Left ventricle myocardium superior (tissue), 1 donor: ENCODE measurements at regions not wholly inside any gene's neighbourhood (a gene's known extent, or its start where the extent isn't known, plus 50 kb on each side); places are given as distances from the start of the nearest gene placed in this dataset.
A peak's percentile ranks its signal among the peaks of the same experiment; 100 is the strongest.
"Not testable (repeated sequence)": the region's sequence is repeated elsewhere in the genome, so short reads cannot be mapped to it uniquely, and the experiment has no call there.

Experiments
- ATAC-seq: fragments of 200-7000 bp; cut with Tn5 transposase; one replicate; pipeline ENCODE4 v1.9.1; 2020; ENCODE audit warnings: mild to moderate bottlenecking, moderate library complexity
- DNase-seq: peaks from one replicate; pipeline ENCODE4 v3.0.0-alpha.2; 2020
- intact Hi-C: fragments of 100-400 bp; cut with micrococcal nuclease; formaldehyde crosslinking; loops from one replicate; pipeline ENCODE4 v1.11.0; 2022
- donor health status: DM: no; HTN: yes; CAD: no; lungs with severe emphysema.

GRCh38 chr11:45000918-45001317, 50.2 kb upstream of the TP53I11 start:
- ATAC-seq (peak; percentile 69), DNase-seq (no peak)
- intact Hi-C loops, result no loop called here

DNA sequence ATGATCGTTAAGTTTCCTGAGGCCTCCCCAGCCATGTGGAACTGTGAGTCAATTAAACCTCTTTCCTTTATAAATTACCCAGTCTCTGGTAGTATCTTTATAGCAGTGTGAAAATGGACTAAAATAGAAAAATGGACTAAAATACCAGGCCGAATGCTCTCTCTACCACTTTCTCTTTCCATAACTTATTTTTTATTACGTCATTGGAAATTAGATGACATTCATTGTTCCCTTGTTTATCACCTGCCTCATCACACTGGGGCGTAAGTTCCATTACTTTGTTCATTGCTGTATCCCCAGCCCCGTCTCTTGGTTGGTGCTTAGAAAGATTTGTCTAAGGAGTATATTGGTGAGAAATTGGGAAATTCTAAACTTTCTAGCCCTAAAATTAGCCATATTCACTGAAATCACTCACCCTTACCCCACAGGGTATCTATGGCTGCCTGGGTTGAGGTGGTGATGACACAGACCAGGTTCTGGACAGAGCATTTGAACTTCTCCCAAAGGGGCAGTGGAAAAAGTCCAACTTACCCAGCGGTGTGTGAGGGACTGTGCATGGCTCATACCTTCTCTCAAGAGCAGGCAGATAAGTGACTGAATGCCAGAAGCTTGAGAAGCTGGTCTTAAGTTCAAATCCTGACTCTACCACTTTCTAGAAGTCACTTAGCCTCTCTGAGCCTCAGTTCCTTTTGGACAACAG, 50.9 kb upstream of the TP53I11 start:
- intact Hi-C loops, result no loop called here
- no peak for DNase-seq
- ATAC-seq, result peak; percentile 81

- intact Hi-C loops, result no loop called here
- ATAC-seq, result no peak
Observed at GRCh38 chr11:45005106-45005505, 54.4 kb upstream of the TP53I11 start.

DNA sequence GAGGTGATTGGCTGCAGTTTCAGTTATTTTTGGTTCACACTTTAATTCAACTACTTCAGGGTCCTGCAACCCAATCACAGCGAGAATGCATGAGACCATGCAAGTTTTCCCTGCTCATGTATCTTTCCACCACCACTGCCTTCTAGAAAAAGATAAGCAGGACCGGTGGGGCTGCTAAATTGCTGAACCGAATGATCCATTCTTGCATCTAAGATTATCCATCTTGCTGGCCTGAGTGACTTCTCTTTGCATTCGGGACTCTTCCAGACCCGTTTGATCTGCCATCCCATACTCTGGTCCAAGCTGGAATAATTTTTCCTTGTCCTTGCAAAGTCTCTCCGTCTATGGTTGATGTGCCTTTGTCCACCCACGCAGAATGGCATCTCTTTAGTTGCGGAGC, 56.3 kb upstream of the TP53I11 start:
- ATAC-seq (no peak), DNase-seq (no peak)
- intact Hi-C loops, result no loop called here

More at GRCh38 chr11:45005106-45005505, 54.4 kb upstream of the TP53I11 start:
- no peak for DNase-seq

DNA sequence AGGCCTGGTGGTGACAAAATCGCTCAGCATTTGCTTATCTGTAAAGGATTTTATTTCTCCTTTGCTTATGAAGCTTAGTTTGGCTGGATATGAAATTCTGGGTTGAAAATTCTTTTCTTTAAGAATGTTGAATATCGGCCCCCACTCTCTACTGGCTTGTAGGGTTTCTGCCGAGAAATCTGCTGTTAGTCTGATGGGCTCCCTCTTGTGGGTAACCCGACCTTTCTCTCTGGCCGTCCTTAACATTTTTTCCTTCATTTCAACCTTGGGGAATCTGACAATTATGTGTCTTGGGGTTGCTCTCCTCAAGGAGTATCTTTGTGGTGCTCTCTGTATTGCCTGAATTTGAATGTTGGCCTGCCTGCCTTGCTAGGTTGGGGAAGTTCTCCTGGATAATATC, 65.3 kb upstream of the TP53I11 start:
- DNase-seq, intact Hi-C loops, ATAC-seq: not testable (repeated sequence)

DNA sequence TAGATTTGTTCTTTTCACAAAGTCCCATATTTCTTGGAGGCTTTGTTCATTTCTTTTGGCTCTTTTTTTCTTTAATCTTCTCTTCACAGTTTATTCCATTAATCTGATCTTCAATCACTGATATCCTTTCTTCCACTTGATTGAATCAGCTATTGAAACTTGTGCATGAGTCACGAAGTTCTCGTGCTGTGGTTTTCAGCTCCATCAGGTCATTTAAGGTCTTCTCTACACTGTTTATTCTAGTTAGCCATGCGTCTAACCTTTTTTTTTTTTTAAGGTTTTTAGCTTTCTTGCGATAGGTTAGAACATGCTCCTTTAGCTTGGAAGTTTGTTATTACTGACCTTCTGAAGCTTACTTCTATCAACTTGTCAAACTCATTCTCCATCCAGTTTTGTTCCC, 65.8 kb upstream of the TP53I11 start:
- ATAC-seq, DNase-seq, intact Hi-C loops: not testable (repeated sequence)

DNA sequence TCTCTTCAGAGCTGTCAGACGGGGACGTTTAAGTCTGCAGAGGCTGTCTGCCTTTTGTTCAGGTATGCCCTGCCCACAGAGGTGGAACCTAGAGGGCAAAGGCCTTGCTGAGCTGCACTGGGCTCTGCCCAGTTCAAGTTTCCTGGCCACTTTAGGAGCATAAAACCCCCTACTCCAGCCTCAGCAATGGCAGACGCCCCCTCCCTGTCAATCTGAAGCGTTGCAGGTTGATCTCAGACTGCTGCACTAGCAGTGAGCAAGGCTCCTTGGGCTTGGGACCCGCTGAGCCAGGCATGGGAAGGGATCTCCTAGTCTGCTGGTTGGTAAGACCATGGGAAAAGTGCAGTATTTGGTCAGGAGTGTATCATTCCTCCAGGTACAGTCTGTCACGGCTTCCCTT, 66.6 kb upstream of the TP53I11 start:
- DNase-seq, result no peak
- no peak for ATAC-seq
- intact Hi-C loops, result no loop called here

- DNase-seq (no peak), ATAC-seq (no peak)
- intact Hi-C loops, result no loop called here
Observed at GRCh38 chr11:45021001-45021400, 70.3 kb upstream of the TP53I11 start.

- DNase-seq, result peak; percentile 89
- intact Hi-C loops, result no loop called here
- ATAC-seq, result peak; percentile 91
Observed at GRCh38 chr11:45021692-45022141, 71.0 kb upstream of the TP53I11 start.

GRCh38 chr11:45022294-45023064, 71.8 kb upstream of the TP53I11 start:
- peak; percentile 31 for ATAC-seq
- DNase-seq, result no peak
- intact Hi-C loops, result no loop called here

GRCh38 chr11:45023065-45023365, 72.3 kb upstream of the TP53I11 start:
- DNase-seq (no peak), ATAC-seq (no peak)
- intact Hi-C loops, result no loop called here

DNA sequence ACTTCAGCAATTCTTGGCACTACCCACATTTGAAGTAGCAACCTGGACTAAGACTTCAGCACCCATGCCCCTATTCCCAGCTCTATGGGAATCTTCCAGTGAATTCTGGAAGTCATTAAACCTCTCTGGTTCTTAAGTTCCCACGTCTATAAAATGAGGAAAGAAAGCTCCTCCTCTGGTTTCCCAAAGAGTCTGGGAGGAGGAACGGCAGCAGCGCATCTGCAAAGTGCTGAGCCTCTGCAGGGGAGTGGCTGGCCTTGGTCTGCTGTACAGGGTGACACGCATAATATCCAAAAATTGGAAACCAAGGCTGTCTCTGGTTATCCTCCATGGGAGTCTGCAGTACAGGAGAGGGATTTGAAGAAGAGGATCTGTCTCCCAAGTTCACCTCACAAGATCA, 73.6 kb upstream of the TP53I11 start:
- intact Hi-C loops, result no loop called here
- DNase-seq (no peak), ATAC-seq (no peak)

DNA sequence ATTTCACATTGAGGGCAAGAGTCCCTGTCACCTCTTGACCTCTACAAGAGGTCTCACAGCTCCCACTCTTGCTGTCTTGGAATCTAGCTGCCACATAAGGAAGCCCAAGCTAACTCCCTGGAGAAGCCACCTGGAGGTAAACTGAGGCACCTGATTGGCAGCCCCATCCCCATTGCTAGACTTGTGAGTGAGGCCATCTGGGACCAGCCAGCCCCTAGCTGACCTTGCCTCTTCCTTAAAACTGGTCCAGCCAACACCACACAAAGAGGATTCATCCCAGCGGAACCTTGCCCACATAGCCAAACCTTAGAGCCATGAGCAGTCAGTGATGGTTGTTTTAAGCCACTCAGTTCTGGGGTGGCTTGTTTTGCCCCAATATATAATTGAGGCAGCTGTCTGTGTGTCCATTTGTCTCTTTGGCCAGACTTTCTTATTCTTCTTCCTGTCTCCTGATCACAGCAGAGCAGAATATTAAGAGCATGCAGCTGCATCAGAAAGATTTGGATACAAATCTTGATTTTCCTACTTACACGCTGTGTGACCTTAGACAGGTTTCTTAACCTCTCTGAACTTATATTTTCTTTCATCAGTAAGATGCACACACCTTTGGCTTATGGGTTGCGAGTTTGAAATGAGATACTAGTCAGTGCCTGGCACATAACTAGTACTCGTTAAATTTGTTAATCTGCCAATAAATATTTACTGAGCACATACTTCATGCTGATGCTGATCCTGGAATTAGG, 74.3 kb upstream of the TP53I11 start:
- ATAC-seq, result no peak
- DNase-seq, result no peak
- intact Hi-C loops, result no loop called here

DNA sequence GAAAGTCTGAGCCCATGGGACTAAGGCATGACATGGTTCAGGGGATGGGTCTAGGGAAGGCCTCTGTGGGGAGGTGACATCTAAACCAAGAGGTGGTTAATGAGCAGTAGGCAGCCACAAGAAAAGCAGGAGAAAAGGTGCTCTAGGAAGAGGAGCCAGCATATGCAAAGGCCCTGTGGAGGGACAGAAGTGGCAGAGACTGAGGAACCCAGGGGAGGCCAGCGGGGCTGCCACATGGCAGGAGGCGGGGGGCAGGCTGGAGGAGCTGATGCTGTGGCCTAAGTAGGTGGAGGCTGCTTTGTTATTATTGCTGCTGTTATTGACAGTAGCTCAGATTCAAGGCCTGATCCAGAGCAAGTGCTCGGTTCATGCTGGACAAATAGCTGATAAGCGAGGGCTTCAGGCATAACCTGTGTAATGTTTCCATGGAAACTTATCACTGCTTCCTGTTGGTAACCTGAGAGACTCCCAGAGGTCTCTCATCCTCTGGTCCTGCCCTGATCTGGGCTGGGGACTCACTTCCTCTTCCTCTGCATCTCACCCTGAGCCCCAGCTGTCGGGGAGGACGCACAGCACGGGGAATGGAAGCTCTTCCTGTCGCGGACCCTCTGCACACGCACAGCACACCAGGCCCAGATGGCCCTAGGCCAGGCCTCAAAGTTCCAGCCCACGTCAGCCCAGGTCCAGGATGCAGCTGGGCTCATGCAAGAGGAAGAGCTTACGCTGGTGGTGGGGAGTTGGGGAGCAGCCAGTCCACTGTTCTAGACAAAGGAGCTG, 75.2 kb upstream of the TP53I11 start:
- intact Hi-C loops, result no loop called here
- DNase-seq, result peak; percentile 79
- peak; percentile 64 for ATAC-seq

DNA sequence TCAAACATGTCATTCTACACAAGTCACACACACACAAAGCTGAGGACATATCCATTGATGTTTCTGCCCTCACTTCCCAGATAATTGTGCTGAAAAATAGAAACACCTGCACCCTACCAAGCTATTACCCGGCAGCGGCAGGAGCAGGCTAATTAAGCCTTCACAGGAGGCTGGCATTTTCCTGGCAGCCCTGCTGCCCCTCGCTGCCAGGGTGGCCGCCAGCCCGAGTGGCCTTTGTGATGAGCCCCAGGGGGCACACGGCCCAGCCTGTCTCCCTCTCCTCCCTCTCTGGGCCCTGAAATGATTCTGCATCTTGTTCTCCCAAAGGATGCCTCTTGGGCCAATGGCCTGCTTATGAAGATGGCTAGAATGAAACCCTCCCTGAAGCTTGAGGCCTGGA, 76.2 kb upstream of the TP53I11 start:
- DNase-seq, result peak; percentile 53
- intact Hi-C loops, result no loop called here
- peak; percentile 38 for ATAC-seq

DNA sequence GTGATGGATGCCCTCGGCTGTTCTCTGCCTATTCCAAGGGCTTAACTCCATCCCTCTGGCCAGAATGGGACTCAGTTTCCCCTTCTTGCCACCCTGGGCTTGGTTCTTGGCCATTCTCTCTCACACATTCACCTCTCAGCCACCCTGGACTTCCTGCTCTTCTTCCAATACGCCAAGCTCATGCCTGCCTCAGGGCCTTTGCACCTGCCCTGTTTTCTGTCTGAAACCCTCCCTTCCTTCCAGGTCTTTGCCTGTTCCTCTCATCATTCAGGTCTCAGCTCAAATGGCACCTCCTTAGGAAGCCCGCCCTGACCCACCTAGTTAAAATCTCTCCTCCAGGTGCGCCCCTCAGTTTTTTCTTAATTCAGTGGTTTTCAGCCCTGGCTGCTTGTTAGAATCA, 76.6 kb upstream of the TP53I11 start:
- no peak for DNase-seq
- intact Hi-C loops, result no loop called here
- no peak for ATAC-seq

GRCh38 chr11:45028911-45029682, 78.4 kb upstream of the TP53I11 start:
- intact Hi-C loops, result no loop called here
- peak; percentile 45 for DNase-seq
- peak; percentile 31 for ATAC-seq

DNA sequence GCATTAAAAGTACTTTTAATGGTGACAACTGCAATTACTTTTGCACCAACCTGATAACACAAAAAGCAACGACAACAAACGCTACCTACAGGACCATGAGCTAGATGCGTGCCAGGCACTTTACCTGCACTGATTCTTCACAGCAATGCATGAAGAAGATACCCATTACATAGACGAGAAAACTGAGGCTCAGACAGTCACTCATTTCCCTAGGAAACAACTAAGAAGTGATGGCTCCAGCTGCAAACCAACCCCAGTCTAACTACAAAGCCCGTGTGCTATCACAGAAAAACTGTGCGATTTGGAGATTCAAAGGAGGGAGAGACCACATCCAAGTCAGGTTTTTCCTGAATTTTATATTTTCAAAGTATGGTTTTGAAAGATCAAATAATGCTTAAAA, 80.1 kb upstream of the TP53I11 start:
- DNase-seq (no peak), ATAC-seq (no peak)
- intact Hi-C loops, result no loop called here
